ENCODE measurements at regions not wholly inside any gene's neighbourhood (a gene's known extent, or its start where the extent isn't known, plus 50 kb on each side); places are given as distances from the start of the nearest gene placed in this dataset.

- TF ChIP-seq POLR2A (IDR thresholded peaks at IDR 0.05) (no peak), EP300 (IDR thresholded peaks at IDR 0.05) (no peak), POLR2AphosphoS5 (IDR thresholded peaks at IDR 0.05) (no peak), CTCF (IDR thresholded peaks at IDR 0.05) (no peak)
- no peaks in the 10 kb centered on the region for H3K9me3 ChIP-seq
- no peak for ATAC-seq
- H3K4me3 ChIP-seq, result no peak overlapping the region
- no peaks in the 10 kb centered on the region for H3K36me3 ChIP-seq
- H3K27me3 ChIP-seq, result no peaks in the 10 kb centered on the region
- H3K4me1 ChIP-seq, result no peaks in the 10 kb centered on the region
- H3K27ac ChIP-seq, result no peak overlapping the region
- 0 to 61% methylated on average over 1 to 3 of the region's 3 CpGs for WGBS, 2 donors (ENCODE audit: low coverage in 1 of 2)
Measured at GRCh38 chr11:31964181-31964580, 126.7 kb upstream of the RCN1 start.

DNA sequence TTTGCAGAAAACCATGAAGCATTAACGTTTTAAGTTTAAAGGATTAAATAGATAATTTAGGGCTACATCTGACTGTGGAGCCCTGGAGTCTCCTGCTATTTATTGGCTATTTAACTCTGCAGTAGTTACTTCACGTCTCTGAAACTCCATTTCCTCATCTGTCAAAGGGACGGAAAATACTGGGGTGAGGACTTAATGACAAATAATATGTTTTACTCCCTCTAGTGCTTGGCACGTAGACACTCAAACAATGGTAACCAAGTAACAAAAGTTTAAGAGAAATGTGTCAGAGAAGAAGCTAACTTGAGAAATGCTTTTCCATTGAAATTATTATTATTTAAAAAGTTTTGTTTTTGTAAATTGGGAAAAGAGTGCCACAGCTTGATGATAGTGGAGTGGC, 130.7 kb upstream of the RCN1 start:
- H3K36me3 ChIP-seq, result no peaks in the 10 kb centered on the region
- WGBS, 2 donors (ENCODE audit: low coverage in 1 of 2), result 5 to 33% methylated on average over 4 of the region's 4 CpGs
- no peak for ATAC-seq
- no peaks in the 10 kb centered on the region for H3K9me3 ChIP-seq
- no peak overlapping the region for H3K27ac ChIP-seq
- H3K27me3 ChIP-seq, result no peaks in the 10 kb centered on the region
- TF ChIP-seq POLR2A (IDR thresholded peaks at IDR 0.05) (no peak), CTCF (IDR thresholded peaks at IDR 0.05) (peak in 1 of 4 experiments; percentile 8), POLR2AphosphoS5 (IDR thresholded peaks at IDR 0.05) (no peak), EP300 (IDR thresholded peaks at IDR 0.05) (no peak)
- H3K4me3 ChIP-seq, result no peak overlapping the region
- H3K4me1 ChIP-seq, result peaks cover 0 to 9% (median 0%) of the 10 kb centered on the region in 3 donors

DNA sequence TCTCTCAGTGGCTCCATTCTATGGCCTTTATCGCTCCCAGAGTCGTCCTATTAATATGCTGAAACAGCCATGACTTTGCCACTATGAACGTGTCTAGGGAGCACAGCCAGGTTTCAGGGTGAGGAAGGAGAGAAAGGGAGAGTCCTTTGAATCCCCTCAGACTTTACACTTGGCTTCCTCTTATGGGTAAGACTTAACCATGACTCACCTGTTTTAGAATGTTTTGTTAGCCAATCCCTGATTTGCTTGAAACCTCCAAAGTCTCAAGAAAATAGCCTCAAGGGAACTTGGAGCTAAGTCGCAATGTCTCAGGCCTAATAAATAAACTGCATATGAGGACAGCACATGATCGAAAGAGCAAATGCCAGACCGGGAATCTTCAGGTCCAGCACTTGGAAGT, 131.2 kb upstream of the RCN1 start:
- no peak for TF ChIP-seq EP300 (IDR thresholded peaks at IDR 0.05)
- TF ChIP-seq POLR2AphosphoS5 (IDR thresholded peaks at IDR 0.05), result no peak
- TF ChIP-seq POLR2A (IDR thresholded peaks at IDR 0.05), result no peak
- Histone ChIP-seq H3K4me3 (no peak overlapping the region), H3K9me3 (no peaks in the 10 kb centered on the region), H3K27me3 (no peaks in the 10 kb centered on the region), H3K36me3 (no peaks in the 10 kb centered on the region), H3K27ac (no peak overlapping the region), H3K4me1 (peaks cover 0 to 9% (median 0%) of the 10 kb centered on the region in 3 donors)
- ATAC-seq, result no peak
- WGBS, 2 donors (ENCODE audit: low coverage in 1 of 2), result 85 to 100% methylated on average over 1 to 6 of the region's 6 CpGs

- no peak overlapping the region for H3K27ac ChIP-seq
- H3K4me1 ChIP-seq, result peaks cover 0 to 9% (median 0%) of the 10 kb centered on the region in 3 donors
- 20 to 41% methylated on average over 4 to 8 of the region's 15 CpGs for WGBS, 2 donors (ENCODE audit: low coverage in 1 of 2)
- no peaks in the 10 kb centered on the region for H3K36me3 ChIP-seq
- no peaks in the 10 kb centered on the region for H3K27me3 ChIP-seq
- no peak for ATAC-seq
- TF ChIP-seq CTCF (IDR thresholded peaks at IDR 0.05), result peak in 3 of 4 experiments; percentile 31 to 80 (median 57)
- no peak for TF ChIP-seq POLR2AphosphoS5 (IDR thresholded peaks at IDR 0.05)
- no peak for TF ChIP-seq EP300 (IDR thresholded peaks at IDR 0.05)
- TF ChIP-seq POLR2A (IDR thresholded peaks at IDR 0.05), result no peak
- H3K4me3 ChIP-seq, result no peak overlapping the region
- H3K9me3 ChIP-seq, result no peaks in the 10 kb centered on the region
Measured at GRCh38 chr11:31958076-31958735, 132.7 kb upstream of the RCN1 start.

DNA sequence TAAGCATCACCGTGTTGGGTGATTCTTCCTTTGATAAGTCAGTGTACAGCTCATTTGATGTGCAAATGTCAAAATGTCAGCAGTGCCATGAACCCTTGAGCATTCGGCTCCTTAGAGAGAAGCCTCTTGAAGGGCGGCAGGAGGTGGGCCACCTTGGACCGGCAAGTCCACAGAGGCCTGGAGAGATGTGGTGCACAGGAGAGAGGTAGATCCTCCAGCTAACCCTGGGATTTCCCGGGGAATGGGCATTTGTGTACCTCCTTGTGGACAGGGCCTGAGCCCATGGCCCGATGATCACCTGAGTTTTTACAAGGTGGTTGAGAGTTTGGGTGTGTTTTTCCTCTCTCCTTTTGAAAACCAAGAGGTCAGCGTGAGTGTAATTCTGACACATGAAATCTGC, 133.2 kb upstream of the RCN1 start:
- no peak for ATAC-seq
- H3K9me3 ChIP-seq, result no peaks in the 10 kb centered on the region
- H3K27ac ChIP-seq, result no peak overlapping the region
- 60 to 76% methylated on average over 3 to 5 of the region's 7 CpGs for WGBS, 2 donors (ENCODE audit: low coverage in 1 of 2)
- no peaks in the 10 kb centered on the region for H3K36me3 ChIP-seq
- no peaks in the 10 kb centered on the region for H3K27me3 ChIP-seq
- peaks cover 0 to 9% (median 0%) of the 10 kb centered on the region in 3 donors for H3K4me1 ChIP-seq
- H3K4me3 ChIP-seq, result no peak overlapping the region
- TF ChIP-seq POLR2A (IDR thresholded peaks at IDR 0.05), result no peak
- no peak for TF ChIP-seq EP300 (IDR thresholded peaks at IDR 0.05)
- no peak for TF ChIP-seq POLR2AphosphoS5 (IDR thresholded peaks at IDR 0.05)
- no peak for TF ChIP-seq CTCF (IDR thresholded peaks at IDR 0.05)
